GDM1 (cell line): ENCODE measurements at regions not wholly inside any gene's neighbourhood (a gene's known extent, or its start where the extent isn't known, plus 50 kb on each side); places are given as distances from the start of the nearest gene placed in this dataset.
"Not testable (repeated sequence)": the region's sequence is repeated elsewhere in the genome, so short reads cannot be mapped to it uniquely, and the experiment has no call there.

ENCODE experiments used
- DNase-seq: peaks from one replicate; lab custom pipeline; 2025; lab: John Stamatoyannopoulos, UW

DNA sequence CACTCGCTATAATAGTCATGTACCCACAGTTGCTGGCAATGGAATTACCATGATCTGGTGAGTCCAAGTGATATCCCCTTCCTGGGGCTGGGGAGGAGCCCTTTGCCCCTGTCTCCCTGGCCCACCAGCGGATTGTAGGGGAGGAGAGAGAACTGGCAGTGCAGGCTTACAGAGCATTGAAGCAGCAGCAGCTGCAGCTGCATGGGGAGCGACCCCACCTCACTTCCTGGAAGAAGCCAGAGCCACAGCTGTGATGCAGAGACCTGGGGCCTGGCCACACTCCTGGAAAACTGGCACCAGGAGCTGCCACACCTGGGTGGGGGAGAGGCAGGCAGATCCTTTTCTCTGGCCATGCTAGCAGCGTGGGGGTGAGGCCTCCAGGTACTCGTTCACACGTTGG lies 300.1 kb upstream of the PROK2 start:
- no peak for DNase-seq

DNA sequence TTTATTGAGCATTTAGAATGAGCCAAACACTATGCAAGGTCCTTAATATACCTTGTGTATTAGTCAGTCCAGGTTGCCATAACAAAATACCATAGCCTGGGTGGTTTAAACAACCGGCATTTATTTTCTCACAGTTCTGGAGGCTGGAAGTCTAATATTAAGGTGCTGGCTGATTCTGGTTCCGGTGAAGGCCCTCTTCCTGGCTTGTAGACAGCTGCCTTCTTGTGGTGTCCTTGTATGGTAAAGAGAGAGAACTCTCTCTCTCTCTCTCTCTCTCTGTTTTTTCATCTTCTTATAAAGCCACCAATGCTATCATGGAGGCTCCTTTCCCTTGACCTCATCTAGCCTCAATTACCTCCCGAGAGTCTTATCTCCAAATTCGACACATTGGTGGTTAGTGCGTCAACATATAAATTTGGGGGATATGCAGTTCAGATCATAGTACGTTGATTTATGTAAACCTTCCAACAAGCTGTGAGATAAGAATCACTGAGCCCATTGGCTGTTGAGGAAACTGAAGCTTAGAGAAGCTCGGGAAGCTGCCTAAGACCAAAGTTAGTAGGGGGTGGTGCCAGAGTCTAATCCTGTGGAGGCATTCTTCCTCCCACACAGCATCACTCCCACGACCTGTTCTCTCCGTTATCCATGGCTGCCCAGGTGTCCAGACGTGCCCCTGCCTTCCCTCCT lies 298.0 kb upstream of the PROK2 start:
- no peak for DNase-seq

DNA sequence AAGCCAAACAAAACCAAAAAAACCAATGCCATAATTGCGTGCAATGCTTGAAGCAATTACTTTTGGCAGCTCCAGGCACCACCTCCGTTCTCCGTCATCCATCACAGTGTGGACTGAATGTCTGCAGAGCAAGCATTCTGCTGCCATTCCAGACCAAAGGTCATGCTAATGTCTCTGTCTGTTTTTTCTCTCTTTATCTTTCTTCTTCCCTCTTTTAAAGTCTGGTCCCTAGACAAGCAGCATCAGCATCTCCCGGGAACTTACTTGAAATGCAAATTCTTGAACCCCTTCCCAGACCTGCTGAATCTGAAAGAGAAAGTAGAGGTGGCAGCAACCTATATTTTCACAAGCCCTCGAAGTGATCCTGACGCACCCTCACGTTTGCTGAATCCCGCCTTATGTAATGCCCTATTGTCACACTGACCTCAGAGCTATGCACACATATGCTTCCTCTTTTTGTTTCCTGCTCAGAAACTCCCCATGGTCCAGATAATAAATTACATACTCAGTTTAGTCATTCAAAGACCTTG lies 297.3 kb upstream of the PROK2 start:
- DNase-seq, result peak; percentile 55

DNA sequence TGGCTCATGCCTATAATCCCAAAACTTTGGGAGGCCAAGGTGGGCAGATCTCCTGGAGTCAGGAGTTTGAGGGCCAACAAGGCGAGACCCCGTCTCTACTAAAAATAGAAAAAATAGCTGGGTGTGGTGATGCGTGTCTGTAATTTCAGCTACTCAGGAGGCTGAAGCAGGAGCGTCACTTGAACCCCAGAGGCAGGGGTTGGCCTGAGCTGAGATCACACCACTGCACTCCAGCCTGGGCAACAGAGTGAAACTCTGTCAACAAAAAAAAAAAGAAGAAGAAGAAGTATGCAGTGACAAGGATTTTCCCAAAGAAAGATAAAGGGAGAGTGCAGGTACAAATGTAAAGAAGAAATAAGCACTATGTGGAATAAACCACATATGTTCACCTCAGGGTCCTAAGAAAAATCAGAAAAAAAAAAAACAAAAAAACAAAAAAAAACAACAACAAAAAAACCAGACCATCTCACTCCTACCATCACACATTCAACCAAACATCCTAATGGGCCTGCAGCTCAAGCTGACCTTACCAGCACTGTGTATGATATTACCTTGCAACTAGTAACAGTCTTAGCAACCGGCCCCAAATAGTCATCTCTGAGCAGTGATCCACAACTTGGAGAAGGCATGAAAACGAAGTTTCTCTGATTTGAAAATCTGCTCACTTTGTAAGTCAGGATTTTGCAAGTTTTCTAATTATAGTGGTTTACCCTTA lies 296.7 kb upstream of the PROK2 start:
- DNase-seq, result no peak

DNA sequence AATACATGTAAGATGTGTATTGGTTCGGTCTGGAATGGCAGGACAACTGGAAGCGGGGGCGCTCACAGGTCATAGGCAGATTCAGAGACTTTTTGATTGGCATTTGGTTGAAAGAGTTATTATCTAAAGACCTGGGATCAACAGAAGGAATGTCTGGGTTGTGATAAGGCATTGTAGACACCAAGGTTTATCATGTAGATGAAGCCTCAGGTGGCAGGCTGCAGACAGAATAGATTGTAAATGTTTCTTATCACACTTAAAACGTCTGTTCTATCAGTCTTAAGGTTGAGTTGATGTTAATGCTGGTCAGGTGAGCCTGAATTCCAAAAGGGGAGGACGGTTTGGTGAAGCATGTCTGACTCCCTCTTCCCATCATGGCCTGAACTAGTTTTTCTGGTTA lies 295.9 kb upstream of the PROK2 start:
- DNase-seq, result no peak

DNA sequence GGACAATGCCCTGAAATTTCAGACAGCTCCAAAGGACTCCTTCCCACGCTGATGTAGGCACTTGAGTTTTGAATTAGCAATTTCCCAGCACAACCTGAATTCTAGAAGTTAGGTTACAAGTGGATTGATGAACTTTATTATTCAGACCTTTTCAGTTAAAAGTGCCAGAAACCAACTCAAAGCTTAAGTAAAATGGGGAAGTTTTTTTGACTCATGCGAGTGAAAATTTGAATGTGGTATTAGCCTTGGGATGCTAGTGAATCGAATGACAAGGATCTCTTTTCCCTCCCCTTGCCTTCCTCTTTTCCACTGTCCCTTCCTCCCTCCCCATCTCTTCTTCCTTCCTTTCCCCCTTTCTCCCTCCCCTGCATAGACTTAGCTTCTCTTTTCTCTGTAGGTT lies 295.1 kb upstream of the PROK2 start:
- DNase-seq, result peak; percentile 6

DNA sequence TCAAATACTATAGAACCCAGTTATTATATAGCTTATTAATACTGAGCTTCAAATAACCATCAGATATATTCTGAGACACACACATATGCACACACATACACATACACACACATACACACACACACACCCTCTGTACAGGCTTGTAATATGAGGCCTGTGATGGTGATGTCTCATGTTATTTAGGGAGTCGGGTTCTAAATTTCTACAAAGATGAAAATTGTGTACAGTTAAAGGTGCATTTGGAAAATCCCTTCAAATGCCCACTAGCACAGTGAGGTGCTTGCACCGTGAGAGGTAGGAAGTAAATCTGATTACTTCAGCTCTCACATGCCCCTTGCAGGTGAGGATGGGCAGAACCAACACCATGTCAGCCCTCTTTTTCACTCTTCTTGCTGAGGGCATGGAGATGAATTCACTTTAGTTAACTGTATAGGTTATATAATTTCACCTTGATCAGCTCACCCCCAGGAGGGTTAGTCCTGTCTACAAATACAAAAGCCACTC lies 294.5 kb upstream of the PROK2 start:
- DNase-seq, result no peak

DNA sequence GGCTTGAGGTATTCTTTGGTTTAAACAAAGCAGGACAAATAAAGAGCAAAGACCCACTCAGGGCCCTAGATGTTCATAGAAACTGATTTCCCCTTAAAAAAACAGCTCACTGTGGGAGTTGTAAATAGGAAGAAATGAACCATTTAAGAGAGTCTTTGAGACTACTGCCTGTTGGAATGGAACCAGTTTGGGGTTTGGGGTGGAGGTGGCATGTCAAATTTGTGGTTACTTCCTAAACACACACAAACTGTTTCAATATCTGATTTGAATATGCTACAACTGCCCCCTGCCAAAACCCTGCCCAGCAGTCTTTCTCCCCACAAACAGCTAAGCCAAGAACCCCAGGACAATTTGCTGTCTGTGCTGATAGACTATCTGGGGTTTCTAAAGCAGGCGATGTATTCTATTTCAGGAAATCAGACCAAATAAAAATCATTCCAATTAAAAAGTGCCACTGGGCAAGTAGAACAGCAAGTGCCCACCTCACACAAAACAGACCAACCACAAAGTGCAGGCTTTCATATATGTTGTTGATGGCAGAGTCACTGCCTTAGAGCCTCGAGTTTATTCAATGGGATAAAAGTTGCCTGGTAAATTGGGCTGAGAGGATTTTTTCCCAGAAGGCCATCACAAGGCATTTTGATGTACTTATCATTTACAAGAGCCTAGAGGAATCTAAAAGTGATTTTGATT lies 293.9 kb upstream of the PROK2 start:
- no peak for DNase-seq

DNA sequence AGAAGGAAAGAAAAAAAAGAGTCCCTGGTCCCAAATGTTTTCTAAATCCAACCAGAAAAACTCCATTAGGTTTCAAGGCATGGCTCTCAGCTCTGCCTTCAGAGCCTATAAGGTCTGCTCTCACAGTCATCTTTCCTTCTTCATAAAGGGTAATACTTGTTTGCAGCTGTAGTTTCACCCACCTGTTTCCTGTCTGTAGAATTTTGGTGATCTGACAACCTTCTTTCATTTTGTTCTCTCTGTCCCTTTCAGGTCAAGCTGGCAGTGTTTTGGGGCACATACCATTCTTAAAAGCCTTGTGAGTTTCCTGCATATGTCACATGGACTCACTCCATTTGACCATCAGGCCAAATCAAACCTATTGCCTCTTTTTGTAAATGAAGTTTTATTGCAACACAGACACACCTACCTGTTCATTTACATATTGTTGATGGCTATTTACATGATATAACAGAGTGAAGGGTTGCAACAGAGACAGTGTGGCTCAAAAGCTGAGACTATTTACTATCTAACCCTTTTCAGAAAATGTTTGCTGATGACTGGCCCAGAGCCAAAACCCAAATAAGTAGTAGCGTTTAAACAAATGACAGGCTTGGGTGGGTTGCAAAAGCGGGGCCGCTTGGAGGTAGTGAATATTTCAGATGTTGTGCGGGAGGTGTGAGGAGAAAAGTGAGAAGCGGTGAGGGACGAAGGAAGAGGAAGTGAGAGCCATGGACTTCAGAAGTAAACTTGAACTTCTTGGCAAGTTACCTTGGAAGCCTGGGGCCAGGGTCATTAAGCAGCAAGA lies 292.7 kb upstream of the PROK2 start:
- no peak for DNase-seq

DNA sequence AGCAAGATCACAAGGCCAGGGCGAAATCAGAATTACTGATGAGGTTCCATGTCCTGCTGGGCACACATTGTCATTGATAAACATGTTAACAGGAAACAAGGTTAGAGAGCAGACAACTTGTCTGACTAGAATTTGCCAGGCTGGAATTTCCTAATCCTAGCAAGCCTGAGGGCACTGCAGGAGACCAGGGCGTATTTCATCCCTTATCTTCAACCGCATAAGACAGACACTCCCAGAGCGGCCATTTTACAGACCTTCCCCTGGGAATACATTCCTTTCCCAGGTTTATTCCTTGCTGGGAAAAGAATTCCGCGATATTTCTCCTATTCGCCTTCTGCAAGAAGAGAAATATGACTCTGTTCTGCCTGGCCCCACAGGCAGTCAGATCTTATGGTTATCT lies 290.9 kb upstream of the PROK2 start:
- DNase-seq, result not testable (repeated sequence)

DNA sequence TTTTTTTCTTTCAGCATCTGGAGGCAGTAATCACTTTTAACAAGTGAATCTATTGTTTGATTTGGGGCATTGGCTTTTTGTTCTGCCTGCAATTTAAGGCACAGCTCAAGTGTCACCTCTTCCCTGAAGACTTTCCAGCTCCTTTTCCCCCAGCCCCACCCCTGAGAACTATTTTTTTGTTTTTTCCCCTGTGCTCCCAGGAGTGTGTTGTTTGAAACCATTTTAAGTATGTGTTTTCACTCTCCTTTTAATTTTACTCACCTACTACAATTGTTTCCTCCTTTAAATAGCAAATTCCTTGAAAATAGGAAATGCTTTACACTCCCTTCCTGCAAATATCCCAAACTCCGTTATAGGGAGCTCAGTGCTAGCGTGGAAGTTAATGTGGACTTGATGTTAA lies 286.7 kb upstream of the PROK2 start:
- no peak for DNase-seq

DNA sequence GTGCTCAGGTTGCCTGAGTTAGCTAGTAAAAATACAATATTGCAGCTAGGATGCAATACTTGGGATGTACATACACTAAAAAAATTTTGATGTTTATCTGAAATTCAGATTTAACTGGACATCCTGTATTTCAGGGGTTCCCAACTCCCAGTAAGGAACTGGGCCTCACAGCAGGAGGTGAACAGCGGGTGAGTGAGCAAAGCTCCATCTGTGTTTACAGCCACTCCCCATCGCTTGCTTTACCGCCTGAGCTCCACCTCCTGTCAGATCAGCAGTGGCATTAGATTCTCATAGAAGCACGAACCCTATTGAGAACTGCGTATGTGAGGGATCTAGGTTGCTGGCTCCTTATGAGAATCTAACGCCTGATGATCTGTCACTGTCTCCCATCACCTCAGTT lies 285.1 kb upstream of the PROK2 start:
- DNase-seq, result no peak

DNA sequence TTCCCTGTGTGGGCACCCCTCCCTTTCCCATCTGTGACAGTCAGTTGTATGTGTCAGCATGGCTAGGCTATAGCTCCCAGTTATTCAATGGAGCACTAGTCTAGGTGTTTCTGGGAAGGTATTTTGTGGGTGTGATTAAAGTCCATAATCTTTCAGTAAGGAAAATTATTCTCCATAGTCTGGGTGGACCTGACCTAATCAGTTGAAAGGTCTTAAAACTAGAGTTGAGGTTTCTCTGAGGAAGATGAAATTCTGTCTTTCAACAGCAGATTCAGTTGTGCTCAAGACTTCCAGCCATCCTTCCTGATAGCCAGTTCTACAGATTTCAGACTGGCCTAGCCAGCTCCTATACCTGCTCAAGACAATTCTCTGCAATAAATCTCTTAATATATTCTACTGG lies 284.6 kb upstream of the PROK2 start:
- no peak for DNase-seq

DNA sequence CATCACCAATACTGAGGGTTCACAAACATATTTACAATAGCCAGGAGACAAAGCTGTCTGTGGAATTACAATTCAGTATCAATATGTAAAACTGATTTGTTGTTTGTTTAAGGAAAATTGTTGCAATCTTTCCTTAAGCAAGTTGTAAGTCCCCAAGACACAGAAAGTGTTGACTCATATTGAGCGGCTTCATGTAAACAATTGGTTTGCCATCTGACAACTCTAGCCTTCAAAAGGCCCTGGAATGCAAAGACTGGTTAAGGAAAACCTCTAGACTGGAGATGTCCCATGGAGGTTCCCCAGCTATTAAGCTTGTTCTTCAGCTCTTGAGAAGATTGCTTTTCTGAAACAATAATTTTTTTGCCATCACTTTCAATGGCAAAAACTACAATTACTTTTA lies 283.7 kb upstream of the PROK2 start:
- DNase-seq, result no peak

DNA sequence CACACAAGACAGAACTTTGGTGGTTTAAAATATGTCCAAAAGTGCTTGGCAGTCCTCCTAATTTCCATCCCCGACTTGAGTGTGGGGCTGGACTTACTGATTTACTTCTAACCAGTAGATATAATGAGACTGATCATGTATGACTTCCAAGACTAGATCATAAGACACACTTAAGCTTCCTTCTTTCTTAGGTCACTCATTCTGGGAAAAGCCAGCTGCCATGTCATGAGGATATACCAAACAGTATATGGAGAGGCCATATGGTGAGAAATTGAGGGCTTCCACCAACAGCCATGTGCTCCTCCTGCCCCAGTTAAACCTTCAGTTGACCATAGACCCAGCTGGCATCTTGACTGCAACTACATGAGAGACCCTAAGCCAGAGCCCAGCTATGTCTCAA lies 282.8 kb upstream of the PROK2 start:
- DNase-seq, result no peak

DNA sequence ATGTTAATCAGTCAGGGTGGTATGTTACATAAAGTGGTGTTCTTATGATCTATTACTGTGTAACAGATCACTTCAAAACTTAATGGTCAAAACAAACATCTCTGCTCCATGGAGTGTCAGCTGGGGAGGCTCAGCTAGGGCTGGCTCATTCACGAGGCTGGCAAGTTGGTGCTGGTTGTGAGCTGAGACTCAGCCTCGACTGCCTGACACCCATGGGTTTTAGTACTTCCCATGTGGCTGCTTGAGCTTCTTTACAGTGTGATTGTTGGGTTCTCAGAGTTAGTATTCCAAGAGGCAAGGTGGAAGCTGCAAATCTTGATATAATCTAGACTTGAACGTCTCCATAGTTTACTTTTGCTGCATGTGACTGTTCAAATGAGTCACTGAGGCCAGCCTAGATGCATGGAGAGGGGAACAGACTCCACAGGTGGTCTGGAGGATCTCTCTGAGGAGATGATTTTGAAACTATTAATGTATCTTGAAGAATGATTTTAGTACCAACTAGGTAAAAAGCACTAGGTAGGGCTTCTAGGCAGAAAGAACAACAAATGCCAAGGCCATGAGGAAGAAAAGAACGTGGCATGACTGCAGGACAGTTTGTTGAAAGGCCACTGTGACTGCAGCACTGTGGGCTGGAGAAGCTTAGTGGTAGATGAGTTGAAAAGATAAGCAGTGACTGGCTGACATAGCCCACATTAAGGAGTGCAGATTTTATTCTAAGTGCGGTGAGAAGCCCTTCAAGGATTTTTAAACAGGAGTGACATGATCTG lies 281.1 kb upstream of the PROK2 start:
- DNase-seq, result no peak

DNA sequence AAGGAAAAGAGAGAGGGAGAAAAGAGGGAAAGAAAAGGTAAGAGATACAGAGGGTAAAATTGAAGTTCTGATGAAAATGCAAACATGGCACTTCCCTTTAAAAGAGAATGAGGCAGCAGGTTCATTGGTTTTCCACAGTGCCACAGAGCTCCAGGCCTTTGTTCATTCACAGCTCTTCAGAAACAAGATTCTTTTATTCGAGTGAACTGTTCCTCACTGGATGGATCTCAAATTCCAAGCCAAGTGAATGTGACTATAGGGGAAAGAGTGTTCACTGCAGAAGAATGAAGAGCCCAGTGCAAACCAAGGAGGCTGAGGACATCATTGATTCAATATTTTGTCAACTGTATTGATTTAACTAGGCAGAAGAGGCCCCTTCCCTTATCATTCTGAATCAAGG lies 280.3 kb upstream of the PROK2 start:
- no peak for DNase-seq

DNA sequence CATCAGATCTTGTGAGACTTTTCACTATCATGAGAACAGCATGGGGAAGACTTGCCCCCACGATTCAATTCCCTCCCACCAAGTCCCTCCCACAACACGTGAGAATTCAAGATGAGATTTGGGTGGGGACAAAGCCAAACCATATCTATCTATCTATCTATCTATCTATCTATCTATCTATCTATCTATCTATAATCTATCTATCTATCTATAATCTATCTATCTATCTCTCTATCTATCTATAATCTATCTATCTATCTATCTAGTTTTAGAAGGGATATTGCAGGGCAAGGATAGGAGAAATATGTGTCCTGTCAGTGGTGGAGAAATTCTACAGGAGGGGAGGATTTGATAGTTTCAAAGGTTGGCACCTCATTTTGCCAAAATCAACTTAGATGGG lies 279.8 kb upstream of the PROK2 start:
- DNase-seq, result not testable (repeated sequence)

DNA sequence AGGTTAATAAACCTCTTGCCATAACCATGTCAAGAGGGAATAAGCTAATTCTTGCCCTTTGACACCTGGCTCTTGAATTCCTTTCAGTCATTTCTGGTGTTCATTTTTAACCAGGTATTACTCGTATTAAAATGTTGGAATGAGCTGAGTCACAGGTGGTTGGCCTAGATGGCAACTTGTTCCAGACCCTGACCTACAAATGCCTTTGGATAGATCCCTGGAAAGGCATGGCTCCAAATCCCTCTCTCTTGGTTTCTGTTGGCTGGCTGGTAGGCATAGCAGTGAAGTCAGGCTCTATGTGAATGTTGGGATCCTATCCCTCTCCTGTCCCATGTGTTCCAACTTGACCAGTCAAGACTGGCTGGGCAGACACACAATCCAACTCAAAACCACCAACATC lies 277.1 kb upstream of the PROK2 start:
- DNase-seq, result no peak

DNA sequence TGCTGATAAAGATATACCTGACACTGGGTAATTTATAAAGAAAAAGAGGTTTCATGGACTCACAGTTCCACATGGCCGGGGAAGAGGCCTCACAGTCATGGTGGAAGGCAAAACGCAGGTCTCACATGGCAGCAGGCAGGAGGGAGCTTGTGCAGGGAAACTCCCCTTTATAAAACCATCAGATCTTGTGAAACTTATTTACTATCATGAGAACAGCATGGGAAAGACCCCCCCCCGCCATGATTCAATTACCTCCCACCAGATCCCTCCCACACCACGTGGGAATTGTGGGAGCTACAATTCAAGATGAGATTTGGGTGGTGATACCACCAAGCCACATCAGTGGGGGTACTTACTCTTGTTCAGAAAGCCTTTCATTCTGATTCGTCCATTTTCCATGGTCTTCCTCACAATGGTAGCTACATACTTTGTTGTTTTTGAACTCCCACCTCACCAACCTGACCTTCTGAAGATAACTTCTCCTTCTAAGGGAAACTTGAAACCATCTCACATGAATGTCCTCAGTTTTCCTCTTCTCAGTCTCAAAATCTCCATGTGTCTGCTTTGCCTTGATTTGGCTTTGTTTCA lies 275.6 kb upstream of the PROK2 start:
- DNase-seq, result no peak

DNA sequence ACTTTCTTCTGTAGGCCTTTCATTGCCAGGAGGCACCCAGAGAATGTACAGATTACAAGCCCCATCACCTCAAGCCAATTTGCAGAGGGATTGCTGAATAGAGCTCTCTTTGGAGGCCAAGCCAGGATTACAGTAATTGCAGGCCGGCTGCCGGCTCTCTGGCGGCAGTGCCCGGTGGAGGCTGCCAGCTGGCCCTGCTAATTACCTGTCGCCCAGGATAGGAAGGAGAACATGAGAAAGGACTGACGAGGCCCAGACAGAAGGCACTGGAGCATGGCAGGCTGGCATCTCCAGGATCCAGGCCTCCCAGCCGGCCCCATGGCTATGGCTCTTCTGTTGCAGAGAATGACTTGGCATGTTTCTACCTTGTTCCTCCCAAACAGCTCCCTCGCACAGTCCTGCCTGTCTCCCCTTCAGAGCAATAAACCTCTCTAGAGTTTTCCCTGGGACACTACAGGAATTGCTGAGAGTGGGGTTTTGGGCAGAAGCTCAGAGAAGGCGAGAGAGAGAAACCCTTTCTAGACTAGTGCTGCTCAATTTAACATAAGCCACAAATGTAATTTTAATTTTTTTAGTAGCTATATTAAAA lies 273.6 kb upstream of the PROK2 start:
- no peak for DNase-seq
